Tibial nerve (tissue), 4 donors: ENCODE measurements at regions not wholly inside any gene's neighbourhood (a gene's known extent, or its start where the extent isn't known, plus 50 kb on each side); places are given as distances from the start of the nearest gene placed in this dataset.

Source experiments
- CTCF ChIP-seq, 5 experiments: fragments of 200-600 bp in 3 of 5; fragments of 450-650 bp in 2 of 5; sonication (generic) in 3 of 5; IDR thresholded peaks; one replicate each; pipeline ENCODE4 v1.5.1; 2016 to 2019; ENCODE audit warnings: antibody characterized with exemption in 5 of 5, mild to moderate bottlenecking in 3 of 5, moderate library complexity in 2 of 5
- EP300 ChIP-seq, 2 donors: sonication (generic); formaldehyde crosslinking; IDR thresholded peaks; one replicate each; pipeline ENCODE4 v1.6.1; 2017; ENCODE audit warnings: antibody characterized with exemption in 2 of 2, mild to moderate bottlenecking in 1 of 2

- TF ChIP-seq EP300 (IDR thresholded peaks at IDR 0.05), result no peak
- TF ChIP-seq CTCF (IDR thresholded peaks at IDR 0.05), result no peak
These were observed 303.3 kb upstream of the CCNG1 start for GRCh38 chr5:163134061-163134460.
